Heart left ventricle (tissue), 16 donors: ENCODE measurements at regions not wholly inside any gene's neighbourhood (a gene's known extent, or its start where the extent isn't known, plus 50 kb on each side); places are given as distances from the start of the nearest gene placed in this dataset.

Experiments used
- ATAC-seq, 4 donors: fragments of 200-7000 bp; cut with Tn5 transposase; one replicate each; pipeline ENCODE4 v1.9.1; 2020 to 2022; ENCODE audit warnings: moderate library complexity in 4 of 4, mild to moderate bottlenecking in 3 of 4, moderate number of reproducible peaks in 1 of 4
- DNase-seq, 5 donors: peaks; one replicate each; pipeline ENCODE4 v3.0.0-alpha.2; 2020
- H3K27ac ChIP-seq, 12 donors: fragments of 200-600 bp; sonication (generic) in 4 of 12; one replicate each; pipeline versions ENCODE4 v1.5.0 to v1.8.0; 2016 to 2022; ENCODE audit warnings: mild to moderate bottlenecking in 2 of 12
- H3K27me3 ChIP-seq, 9 donors: fragments of 200-600 bp; sonication (generic) in 2 of 9; one replicate each; pipeline versions ENCODE4 v1.5.1 to v1.8.0; 2016 to 2022; ENCODE audit warnings: mild to moderate bottlenecking in 3 of 9
- H3K36me3 ChIP-seq, 9 donors: fragments of 200-600 bp; sonication (generic) in 2 of 9; one replicate each; pipeline versions ENCODE4 v1.5.0 to v1.8.0; 2018 to 2022; ENCODE audit warnings: mild to moderate bottlenecking in 2 of 9
- H3K4me1 ChIP-seq, 12 donors: fragments of 200-600 bp; sonication (generic) in 4 of 12; one replicate each; pipeline versions ENCODE4 v1.5.0 to v1.8.0; 2016 to 2022; ENCODE audit warnings: mild to moderate bottlenecking in 3 of 12
- H3K4me3 ChIP-seq, 12 donors: fragments of 200-600 bp; sonication (generic) in 4 of 12; one replicate each; pipeline versions ENCODE4 v1.5.0 to v1.8.0; 2017 to 2022; ENCODE audit warnings: mild to moderate bottlenecking in 9 of 12, moderate library complexity in 4 of 12
- H3K9me3 ChIP-seq, 12 donors: fragments of 200-600 bp; sonication (generic) in 4 of 12; one replicate each; pipeline versions ENCODE4 v1.5.0 to v1.8.0; 2016 to 2022; ENCODE audit warnings: mild to moderate bottlenecking in 1 of 12
- CTCF ChIP-seq, 12 donors: fragments of 200-600 bp; sonication (generic) in 4 of 12; IDR thresholded peaks; one replicate each; pipeline versions ENCODE4 v1.5.0 to v1.8.0; 2018 to 2022; ENCODE audit warnings: antibody characterized with exemption in 12 of 12, mild to moderate bottlenecking in 5 of 12
- POLR2A ChIP-seq, 2 donors: fragments of 450-650 bp; IDR thresholded peaks; one replicate each; pipeline ENCODE4 v1.6.1; 2017; ENCODE audit warnings: antibody characterized with exemption in 2 of 2, mild to moderate bottlenecking in 2 of 2, moderate library complexity in 2 of 2
- WGBS, 4 donors: extraction: QIAGEN DNeasy Blood & Tissue Kit in 2 of 4; methylation state at CpG; one replicate each; pipeline versions ENCODE4 v1.1.5 to v1.1.7; 2013 to 2018; 5-methylcytosine and 5-hydroxymethylcytosine counted together
- intact Hi-C, 10 donors: fragments of 100-400 bp; cut with DNase I; formaldehyde crosslinking; loops; one replicate each; pipeline versions ENCODE4 v1.11.1 to v1.14.2; 2022
- donor health status: ischemic (EF 13 %, LVEDD 7.1; RV severe dilation, severe dysfunction).
- donor health status: healthy with polysubstance abuse.
- donor health status: DM: no; HTN: yes; CAD: no.
- donor health status: DM: no; HTN: no; CAD: no.
- donor health status: ischemic (EF 25% LVEDD 6.9; RV normal size, moderate dysfunction).
- donor health status: ischemic (EF 25% LVEDD 5.7; RV mildly dilated, moderate dysfunction).
- donor health status: healthy.
- donor health status: DM: yes; HTN: yes; CAD: no.
- donor health status: ischemic (EF 35%, LVEDD 5.7; RV mildly dilated, moderate dysfunction).
- donor health status: nonischemic (EF 11% LVEDD 7.7; RV severe dilation, severe dysfunction).
- donor health status: DM: yes; HTN: yes; CAD: no.
- donor health status: PGD.
- donor health status: ischemic (EF 29% LVEDD 5.4; RV normal size, mild dysfunction).
- donor health status: nonischemic (EF 23%, LVEDD 6.1; RV moderate dilation, normal function).

GRCh38 chr2:105575499-105576025 lies 169.2 kb upstream of the NCK2 start:
- ATAC-seq (peak in 1 of 4 donors; percentile 8), DNase-seq (no peak)
- Histone ChIP-seq H3K4me3 (peak overlapping the region in 2 of 12 donors; percentile 15 to 20), H3K36me3 (no peaks in the 10 kb centered on the region), H3K27me3 (no peaks in the 10 kb centered on the region), H3K4me1 (peaks cover 0 to 26% (median 7%) of the 10 kb centered on the region in 12 donors), H3K27ac (peak overlapping the region in 1 of 12 donors; percentile 14), H3K9me3 (no peaks in the 10 kb centered on the region)
- WGBS, 4 donors = 62 to 68% (median 66%) methylated on average over 9 of the region's 9 CpGs
- intact Hi-C loops = loop anchor here in 9 of 10 donors (2.0 to 10.0 kb wide), 13 partner anchors 167 to 967 kb away; partner anchors contain the start of gene NCK2 (in 7 of the 9)
- TF ChIP-seq POLR2A (IDR thresholded peaks at IDR 0.05) (no peak), CTCF (IDR thresholded peaks at IDR 0.05) (no peak)

GRCh38 chr2:105574796-105575344 lies 169.8 kb upstream of the NCK2 start:
- Histone ChIP-seq H3K27ac (no peak overlapping the region), H3K9me3 (no peaks in the 10 kb centered on the region), H3K4me3 (no peak overlapping the region), H3K27me3 (no peaks in the 10 kb centered on the region), H3K36me3 (no peaks in the 10 kb centered on the region), H3K4me1 (peaks cover 0 to 26% (median 7%) of the 10 kb centered on the region in 12 donors)
- no peak for TF ChIP-seq CTCF (IDR thresholded peaks at IDR 0.05)
- no peak for TF ChIP-seq POLR2A (IDR thresholded peaks at IDR 0.05)
- intact Hi-C loops = loop anchor here in 9 of 10 donors (5.0 to 10.0 kb wide), 12 partner anchors 167 to 967 kb away; partner anchors contain the start of gene NCK2 (in 6 of the 9)
- WGBS, 4 donors = 87 to 94% (median 90%) methylated on average over 2 of the region's 2 CpGs
- DNase-seq (no peak), ATAC-seq (no peak)

- Histone ChIP-seq H3K27me3 (no peaks in the 10 kb centered on the region), H3K27ac (no peak overlapping the region), H3K9me3 (no peaks in the 10 kb centered on the region), H3K36me3 (no peaks in the 10 kb centered on the region), H3K4me1 (peaks cover 0 to 26% (median 7%) of the 10 kb centered on the region in 12 donors), H3K4me3 (no peak overlapping the region)
- no peak for ATAC-seq
- DNase-seq = no peak
- intact Hi-C loops = loop anchor here in 6 of 10 donors (10.0 kb wide), 5 partner anchors 171 to 511 kb away; partner anchors contain the start of gene NCK2 (in 5 of the 6)
- 67 to 87% (median 78%) methylated on average over 8 of the region's 8 CpGs for WGBS, 4 donors
- TF ChIP-seq POLR2A (IDR thresholded peaks at IDR 0.05) (no peak), CTCF (IDR thresholded peaks at IDR 0.05) (no peak)
Measured at GRCh38 chr2:105573910-105574655, 170.6 kb upstream of the NCK2 start.

GRCh38 chr2:105573490-105573889 lies 171.2 kb upstream of the NCK2 start:
- intact Hi-C loops = loop anchor here in 6 of 10 donors (10.0 kb wide), 5 partner anchors 171 to 511 kb away; partner anchors contain the start of gene NCK2 (in 5 of the 6)
- 64 to 76% (median 67%) methylated on average over 5 of the region's 5 CpGs for WGBS, 4 donors
- DNase-seq (no peak), ATAC-seq (no peak)
- TF ChIP-seq POLR2A (IDR thresholded peaks at IDR 0.05) (no peak), CTCF (IDR thresholded peaks at IDR 0.05) (no peak)
- H3K9me3 ChIP-seq = no peaks in the 10 kb centered on the region
- H3K27ac ChIP-seq = no peak overlapping the region
- no peaks in the 10 kb centered on the region for H3K36me3 ChIP-seq
- peaks cover 0 to 1% (median 0%) of the 10 kb centered on the region in 9 donors for H3K27me3 ChIP-seq
- H3K4me1 ChIP-seq = peaks cover 0 to 26% (median 7%) of the 10 kb centered on the region in 12 donors
- no peak overlapping the region for H3K4me3 ChIP-seq
